HG03520 (cell line): ENCODE measurements at regions not wholly inside any gene's neighbourhood (a gene's known extent, or its start where the extent isn't known, plus 50 kb on each side); places are given as distances from the start of the nearest gene placed in this dataset.

Source experiments
- ATAC-seq: cut with Tn5 transposase; IDR thresholded peaks from one replicate; pipeline ENCODE4 v1.9.1; 2021; ENCODE audit warnings: mild to moderate bottlenecking, moderate library complexity; ENCODE audit not compliant: unreplicated experiment

DNA sequence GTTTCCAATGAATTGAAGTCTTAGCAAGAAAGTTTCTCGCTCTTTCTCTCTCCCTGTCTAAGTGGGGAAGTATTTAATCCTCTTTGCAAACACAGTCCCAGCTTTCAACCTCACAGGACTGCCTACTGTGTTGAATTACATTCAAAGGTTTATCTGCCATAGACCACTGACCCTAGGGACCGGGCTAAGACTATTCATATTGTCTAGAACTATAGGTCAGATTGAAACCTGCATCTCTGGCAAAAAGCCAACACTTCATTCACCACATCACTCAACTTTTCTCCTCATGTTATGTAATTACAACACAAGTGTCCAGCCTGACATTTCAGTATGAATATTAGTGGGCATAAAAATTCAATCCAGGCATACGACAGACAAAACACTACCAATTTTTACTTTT, 314.7 kb upstream of the RSPO3 start:
- ATAC-seq = peak; percentile 27

GRCh38 chr6:126804332-126805064, 314.0 kb upstream of the RSPO3 start:
- ATAC-seq = peak; percentile 83

- no peak for ATAC-seq
These were observed 312.6 kb upstream of the RSPO3 start for GRCh38 chr6:126805861-126806260.

- ATAC-seq = no peak
These were observed 310.6 kb upstream of the RSPO3 start for GRCh38 chr6:126807876-126808275.

DNA sequence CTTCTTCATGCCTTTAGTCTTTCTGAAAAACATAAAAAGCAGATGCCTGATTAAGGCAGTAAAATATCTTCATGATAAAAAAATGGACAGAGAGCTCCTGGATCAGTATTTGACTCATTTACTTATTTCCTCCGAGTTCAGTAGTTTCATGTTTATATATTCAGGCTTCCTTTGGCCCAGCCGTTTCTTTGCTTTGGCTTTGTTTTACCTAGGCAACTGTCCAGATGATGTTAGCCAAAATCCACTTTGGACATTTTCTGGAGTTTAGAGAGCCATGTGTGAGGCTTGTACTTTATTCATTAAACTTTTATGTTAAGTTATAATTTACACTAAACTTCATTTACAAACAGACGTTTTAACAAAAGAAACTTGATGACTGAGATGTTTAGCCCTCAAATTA, 307.1 kb upstream of the RSPO3 start:
- ATAC-seq = no peak

GRCh38 chr6:126812010-126812409, 306.5 kb upstream of the RSPO3 start:
- no peak for ATAC-seq

DNA sequence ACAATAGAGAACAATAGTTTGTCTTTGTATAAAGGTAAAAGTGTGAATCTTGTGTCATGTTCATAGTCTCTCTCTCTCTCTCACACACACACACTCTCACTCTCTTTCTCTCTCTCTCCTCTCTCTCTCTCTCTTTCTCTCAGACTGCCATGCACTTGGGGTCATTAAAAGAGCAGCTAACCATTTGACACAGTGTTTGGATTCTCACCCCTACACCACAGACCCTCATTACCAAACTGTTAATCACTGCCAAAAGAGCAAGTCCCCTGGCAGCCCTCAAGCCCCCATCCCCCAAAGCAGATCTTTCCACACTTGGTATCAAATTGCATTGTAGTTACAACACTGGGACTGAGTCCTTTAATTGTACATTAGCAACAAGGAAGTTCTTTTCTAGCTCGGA, 305.8 kb upstream of the RSPO3 start:
- ATAC-seq = no peak

DNA sequence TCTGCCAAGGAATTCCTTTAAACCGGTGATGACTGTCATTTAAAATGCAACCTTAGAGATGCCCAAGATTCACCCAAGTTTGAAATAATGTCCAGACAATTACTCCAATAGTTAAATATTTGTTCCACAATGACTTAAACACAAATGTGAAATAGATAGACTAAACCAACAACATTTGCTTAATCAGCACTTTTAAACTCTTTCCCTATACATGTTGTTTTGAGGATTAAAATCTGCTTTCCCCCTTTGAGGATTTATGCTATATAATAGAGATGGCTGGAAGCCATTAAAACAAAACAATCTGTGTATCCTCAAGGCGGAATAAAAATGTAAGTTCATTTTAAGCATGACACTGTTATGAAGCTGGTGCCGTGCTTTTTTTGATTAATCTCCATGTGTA, 297.8 kb upstream of the RSPO3 start:
- no peak for ATAC-seq

DNA sequence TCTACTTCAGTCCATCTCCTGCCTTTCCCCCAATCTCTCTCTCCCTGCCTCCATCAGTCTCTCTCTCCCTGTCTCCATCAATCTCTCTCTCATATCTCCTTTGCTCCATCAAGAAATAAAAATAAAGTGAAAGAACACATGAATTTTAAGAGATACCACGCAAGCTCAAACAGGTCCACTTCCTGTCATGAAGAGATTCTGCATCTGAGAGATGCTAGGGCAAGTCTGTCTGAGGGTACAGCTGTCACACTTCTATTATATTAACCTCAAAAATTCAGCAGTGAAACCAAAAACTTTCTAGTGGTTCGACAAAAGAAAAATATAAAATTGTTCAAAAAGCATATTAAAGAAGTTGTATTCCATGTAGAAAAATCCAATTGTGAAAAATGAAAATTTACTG, 296.8 kb upstream of the RSPO3 start:
- ATAC-seq = no peak

GRCh38 chr6:126824226-126824625, 294.2 kb upstream of the RSPO3 start:
- ATAC-seq = no peak

DNA sequence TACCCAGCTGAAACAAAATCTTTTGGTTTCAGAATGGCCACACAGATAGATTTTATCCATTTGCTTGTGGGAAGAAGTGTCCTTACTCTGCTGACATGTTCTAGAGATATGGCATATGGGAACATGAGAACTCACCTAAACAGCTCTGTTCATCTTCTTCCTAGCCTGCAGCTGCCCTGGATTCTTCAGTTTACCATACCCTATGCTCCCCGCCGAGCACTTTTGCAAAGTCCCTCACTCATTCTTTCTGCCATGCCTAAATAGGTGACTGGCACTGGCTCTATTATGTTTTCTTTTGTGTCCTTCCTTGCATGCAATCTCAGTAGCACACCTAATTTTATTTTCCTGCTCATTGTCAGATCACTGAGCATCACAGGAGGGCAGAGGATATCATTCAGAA, 293.7 kb upstream of the RSPO3 start:
- ATAC-seq = no peak

- ATAC-seq = no peak
These were observed 292.2 kb upstream of the RSPO3 start for GRCh38 chr6:126826166-126826714.

DNA sequence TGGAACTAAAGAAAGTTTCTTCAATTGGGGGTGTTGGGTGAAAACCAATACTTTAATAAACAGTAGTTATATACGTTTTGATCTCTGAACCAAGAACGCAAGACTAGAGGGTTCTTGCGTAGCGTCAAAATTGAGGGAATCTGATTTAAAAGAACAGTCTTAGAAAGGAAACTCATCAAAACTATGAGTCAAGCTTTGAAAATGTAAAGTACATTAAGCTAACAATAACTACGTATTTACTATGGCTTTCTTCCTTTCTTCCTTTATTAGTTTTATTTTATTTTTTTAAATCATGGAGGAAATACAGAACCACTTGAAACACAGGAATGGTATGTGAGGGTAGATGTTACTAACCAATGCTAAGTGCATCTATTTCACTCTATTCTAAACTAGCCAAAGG, 287.0 kb upstream of the RSPO3 start:
- no peak for ATAC-seq

GRCh38 chr6:126842769-126843168, 275.7 kb upstream of the RSPO3 start:
- ATAC-seq = no peak

- ATAC-seq = no peak
These were observed 270.4 kb upstream of the RSPO3 start for GRCh38 chr6:126848119-126848518.

DNA sequence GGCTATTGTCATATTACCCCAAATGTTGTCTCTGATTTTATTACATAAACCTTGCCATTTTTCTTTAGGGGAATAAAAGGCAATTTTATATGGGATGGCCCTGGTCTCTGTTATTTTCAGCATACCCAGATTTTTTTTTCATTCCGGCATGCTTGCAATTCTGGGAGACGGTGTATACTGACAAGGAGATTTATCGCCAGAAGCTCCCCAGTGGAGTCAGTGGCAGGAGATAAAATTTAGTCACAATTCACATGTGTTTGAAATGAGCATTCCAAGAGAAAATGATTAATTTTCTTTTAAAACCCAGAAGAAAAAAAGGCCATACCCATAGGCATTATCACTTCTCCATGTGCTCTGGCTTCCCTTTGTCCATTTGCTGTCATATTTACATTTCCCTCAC, 250.8 kb upstream of the RSPO3 start:
- ATAC-seq = no peak

GRCh38 chr6:126873351-126873750, 245.1 kb upstream of the RSPO3 start:
- ATAC-seq = no peak

DNA sequence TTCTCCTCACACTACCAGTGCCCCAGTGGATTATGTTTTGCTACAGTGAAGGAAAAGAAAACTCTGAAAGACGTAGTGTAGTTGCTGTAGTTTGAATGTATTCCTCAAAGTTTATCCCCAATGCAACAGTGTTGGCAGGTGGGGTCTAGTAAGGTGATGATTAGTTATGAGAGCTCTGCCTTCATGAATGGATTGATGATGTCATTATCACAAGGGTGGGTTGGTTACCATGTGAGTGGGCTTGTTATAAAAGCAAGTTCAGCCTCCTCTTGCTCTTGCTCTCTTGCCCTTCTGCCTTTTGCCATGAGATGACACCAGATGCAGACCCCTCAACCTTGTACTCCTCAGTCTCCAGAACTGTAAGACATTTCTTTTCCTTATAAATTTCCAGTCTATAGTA, 244.7 kb upstream of the RSPO3 start:
- no peak for ATAC-seq

DNA sequence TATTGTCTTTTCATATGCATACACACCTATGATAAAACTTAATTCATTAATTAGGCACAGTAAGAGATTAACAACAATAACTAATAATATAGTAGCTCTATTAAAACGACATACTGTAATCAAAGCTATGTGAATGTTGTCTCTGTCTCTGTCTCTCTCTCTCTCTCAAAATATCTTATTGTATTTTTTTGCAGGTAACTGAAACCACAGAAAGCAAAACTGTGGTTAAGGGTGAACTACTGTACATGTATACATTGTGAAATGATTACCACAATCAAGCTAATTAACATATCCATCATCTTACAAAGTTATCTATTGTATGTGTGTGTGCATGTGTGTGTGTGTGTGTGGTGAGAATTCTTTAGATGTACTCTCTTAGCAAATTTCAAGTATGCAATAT, 242.0 kb upstream of the RSPO3 start:
- ATAC-seq = no peak

GRCh38 chr6:126880964-126881363, 237.5 kb upstream of the RSPO3 start:
- no peak for ATAC-seq

DNA sequence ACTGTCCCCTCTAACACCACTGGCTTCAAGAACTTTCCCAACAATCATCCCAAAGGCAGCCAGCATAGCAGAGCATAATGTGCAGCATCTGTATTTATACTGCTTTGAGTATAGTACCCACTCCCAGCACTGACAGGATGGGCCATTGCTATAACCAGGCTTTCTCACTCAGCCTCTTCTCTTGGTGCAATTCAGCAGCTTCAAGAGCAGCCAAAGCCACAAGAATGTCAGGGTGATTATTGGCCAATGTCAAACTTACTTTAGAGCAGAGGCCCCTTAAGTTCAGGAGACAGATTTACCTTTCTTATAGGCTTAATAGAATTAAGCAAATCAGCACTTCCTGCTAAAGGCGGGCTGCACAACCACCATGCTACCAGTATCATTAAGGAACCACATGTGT, 232.4 kb upstream of the RSPO3 start:
- ATAC-seq = no peak

- ATAC-seq = no peak
These were observed 229.4 kb upstream of the RSPO3 start for GRCh38 chr6:126888727-126889725.
